Anterior cingulate cortex (tissue), 58 donors: ENCODE measurements at regions not wholly inside any gene's neighbourhood (a gene's known extent, or its start where the extent isn't known, plus 50 kb on each side); places are given as distances from the start of the nearest gene placed in this dataset.

ENCODE experiments used
- DNase-seq, 58 donors: peaks; one replicate each; lab custom pipeline; 2025; lab: John Stamatoyannopoulos, UW

DNA sequence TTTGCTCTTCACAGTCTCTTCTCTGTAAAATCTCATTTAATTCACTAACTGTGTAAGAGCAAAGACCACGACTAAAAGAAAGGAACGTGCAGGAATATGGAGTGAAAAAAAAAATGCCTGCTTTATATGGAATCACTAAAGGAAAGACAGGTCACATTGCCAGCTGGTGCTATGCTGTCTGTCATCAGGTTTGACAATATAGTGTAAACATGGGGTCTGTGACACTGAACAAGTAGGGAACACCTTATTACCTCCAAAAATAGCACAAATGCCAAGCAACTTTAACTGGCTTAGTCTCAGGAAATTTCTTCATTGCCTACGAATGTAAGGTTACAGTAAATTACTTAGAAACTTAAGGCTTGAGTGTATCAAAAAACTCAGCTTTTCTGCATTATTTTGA lies 364.5 kb upstream of the LINC00305 start:
- DNase-seq, result no peak

DNA sequence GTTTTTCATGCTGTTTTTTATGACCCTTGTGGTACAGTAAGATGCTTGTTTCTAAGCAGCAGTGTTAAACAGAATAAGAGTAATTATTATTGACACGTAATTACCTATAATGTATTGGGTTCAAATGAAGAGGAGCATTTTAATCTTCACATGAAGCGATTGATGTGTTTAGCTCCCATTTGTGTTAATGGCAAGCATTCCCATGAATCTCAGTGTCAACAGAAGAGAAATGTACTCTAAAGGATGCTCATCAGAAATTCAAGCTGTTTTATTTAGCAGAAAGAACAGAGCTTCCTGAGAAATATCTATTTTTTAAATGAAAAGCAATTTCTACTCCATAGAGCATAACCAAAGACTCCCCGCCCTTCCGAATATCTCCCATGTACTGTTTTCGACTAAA lies 341.3 kb upstream of the LINC00305 start:
- no peak for DNase-seq

DNA sequence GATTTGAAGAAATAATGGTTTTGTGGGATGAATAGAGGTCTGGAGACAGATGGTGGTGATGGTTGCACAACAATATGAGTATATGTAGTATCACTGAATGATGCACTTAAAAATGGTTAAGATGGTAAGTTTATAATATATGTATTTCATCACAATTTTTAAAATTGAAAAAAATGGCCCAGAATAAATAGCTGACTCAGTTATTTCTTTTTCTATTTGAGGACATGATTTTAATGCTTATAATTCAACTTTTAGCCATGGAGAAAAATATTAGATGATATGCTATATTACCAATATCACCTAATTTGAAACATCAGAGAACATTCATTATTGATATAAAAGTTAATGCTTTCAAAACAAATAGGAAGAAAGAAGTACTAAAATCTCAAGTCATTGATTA lies 339.8 kb upstream of the LINC00305 start:
- no peak for DNase-seq

DNA sequence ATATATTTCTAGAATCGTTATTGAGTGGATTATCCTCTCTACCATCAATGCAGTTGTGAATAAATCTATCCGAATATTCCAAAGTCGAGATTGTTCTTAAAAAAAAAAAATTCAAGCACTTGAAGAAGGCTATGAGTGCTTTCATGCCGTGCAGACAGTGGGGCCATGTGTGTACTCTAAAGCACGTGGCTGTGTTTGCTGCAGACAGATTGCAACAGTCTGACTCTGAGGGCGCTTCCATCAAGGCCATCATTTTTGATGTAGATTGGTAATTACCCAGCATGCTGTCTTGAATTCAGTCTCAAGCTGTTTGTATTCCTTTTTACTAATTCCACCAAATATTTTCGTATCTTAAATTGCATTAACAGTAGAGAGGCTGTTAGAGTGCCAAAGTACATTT lies 325.9 kb upstream of the LINC00305 start:
- DNase-seq, result no peak

DNA sequence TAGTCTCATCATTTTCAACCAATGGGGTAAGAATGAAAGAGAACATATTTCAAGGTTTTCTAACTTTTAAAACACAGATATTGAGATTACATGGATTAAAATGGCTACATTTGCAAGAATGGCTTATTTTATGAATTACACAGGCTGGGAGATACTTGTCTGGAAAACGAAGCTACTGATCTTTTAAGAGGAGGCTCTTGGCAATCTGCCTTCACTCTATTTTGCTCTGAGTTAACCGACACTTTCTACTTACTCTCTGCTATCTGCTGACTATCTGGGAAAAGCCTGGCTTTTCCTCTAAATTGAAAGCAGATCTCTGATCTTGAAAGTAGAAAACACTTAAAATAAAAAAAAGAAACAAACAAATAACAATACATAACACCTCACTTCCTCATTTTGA lies 325.4 kb upstream of the LINC00305 start:
- no peak for DNase-seq

DNA sequence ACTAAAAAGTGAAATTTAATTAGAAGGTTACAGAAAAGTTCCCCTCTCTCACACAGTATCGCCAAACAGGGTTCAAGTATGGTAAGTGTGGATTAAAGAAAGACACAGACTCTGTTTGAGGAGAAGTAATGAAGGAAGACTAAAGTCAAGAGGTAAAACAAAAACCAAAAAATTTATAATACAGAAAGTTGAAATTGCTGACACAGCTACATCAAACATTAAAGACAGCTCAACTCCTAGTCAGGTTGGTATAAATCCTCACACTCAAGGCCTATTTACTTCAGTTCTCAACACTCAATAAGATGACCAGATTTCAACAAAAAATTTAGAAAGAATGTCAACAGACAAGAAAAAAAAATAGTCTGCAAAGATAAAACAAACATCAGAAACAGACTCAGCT lies 300.5 kb upstream of the LINC00305 start:
- no peak for DNase-seq

DNA sequence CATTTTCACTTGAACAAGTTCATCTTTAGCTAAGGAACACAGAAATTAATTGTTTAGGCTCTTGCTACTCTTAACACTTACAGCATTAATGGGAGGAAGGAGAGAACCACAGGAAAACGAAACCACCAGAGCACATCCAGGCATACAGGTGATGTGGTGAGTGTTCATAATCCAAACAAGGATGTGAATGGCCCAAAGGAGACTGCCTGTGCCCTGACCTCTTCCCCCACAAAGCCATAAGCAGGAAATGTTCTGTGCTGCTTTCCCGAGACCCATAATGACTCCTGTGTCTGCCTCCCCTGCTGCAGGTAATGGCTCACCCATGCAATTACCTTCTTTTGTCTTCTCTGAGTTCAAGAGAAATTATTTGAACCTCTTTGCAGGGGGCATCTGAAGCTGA lies 295.9 kb upstream of the LINC00305 start:
- DNase-seq, result no peak

DNA sequence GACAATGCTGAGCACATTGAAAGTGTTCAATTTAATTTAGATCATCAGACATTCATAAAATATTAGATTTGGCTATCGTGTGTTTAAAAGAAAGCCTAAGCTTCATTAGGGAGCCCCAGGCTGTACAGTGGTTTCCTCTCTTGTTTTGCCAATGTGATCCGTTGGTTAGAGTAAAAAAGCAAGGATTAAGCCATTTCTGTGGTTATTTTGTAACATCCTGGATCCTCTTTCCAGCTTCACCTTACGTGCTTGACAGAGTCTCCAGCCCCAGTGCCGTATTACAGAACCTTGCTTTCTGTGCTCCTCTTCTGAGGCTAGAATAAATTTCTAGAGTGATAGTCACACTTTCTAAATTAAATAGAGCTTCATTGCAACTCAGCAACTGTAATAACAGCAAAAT lies 289.3 kb upstream of the LINC00305 start:
- no peak for DNase-seq

DNA sequence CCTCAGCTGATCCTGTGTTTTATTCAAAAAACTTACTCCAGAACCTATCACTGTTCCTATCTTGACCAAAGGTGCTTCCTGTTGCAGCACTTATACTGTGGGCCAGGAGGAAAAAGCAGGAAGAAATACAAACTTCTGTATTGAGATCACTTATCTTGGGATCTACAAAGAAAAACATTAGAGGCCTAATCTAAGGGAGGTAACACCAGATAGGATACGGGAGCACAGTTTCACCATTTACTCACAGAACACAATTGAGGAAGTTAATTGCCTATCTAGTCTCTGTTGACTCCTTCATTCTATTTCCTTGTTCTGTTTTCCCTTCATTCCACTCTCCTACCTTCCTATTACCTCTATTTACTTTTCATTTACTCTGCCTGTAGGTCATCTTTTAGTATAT lies 287.2 kb upstream of the LINC00305 start:
- no peak for DNase-seq

DNA sequence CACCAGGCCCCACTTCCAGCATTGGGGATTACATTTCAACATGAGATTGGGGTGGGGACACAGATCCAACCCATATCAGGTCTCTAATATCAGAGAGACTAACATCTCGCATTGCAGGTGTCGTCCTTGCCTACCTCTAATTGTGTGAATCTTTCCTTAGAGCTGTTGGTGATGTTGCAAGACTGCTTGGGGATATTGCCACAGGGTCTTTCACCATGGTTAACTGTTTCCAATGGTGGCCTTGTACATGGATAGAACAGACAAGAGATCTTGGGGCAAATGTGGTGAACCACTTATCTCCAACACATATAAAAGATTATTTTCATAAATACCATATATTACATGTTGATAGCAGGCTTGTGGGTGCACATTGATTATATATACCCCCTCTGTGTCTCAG lies 270.3 kb upstream of the LINC00305 start:
- no peak for DNase-seq

DNA sequence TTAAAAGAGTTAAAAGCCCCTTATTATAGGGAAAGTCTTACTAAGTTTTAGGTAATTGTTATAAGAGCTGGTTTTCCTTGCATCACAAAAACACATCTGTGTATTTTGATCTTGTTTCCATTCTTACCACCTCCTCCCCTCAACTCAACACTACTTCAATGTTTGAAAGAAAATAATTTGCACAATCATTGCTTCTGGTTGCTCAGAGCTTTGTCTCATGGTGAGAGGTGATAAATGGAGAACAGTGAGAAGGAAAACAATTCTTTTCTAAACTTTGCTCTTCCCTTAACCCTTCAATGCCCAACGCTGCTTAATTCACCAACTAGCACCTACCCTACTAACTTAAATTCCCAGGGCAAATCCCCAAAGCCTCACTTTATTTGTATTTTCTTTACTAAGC lies 268.1 kb upstream of the LINC00305 start:
- no peak for DNase-seq

DNA sequence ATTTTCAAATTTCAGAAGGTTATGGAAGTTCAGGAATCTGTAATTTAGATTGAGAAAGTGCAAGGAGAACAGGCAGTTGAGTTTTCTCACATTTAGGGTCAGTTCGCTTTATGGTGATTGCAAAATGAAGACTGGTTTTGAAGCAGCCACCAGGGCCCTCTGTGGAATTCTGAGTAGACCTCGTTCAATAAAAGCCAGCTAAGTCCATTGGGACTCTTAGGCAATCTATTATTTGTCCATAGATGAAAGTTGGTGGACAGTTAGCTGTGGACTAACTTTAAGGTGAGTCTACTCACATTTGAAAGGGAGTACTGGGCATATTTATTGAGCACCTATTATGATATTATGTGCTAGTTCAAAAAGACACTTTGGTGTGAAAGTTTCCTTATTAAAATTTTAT lies 266.3 kb upstream of the LINC00305 start:
- no peak for DNase-seq

DNA sequence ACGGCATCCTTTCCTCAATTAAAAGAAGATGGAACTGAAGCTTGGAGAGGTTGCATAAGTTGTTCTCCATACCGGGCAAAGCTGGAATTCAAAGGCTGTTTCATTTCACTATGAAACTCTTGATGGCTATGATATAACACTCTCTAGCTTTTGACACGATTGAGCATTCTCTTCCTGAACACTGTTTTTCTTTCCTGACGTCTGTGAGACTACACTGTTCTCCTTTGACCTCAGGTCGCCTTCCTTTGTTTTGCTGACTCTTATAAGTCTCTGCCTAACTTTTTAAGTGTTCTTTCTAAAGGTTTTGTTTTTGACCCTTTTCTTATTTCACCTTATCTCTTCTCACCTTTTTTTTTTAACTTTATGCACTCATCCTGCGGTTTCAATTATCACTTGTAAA lies 261.8 kb upstream of the LINC00305 start:
- no peak for DNase-seq

DNA sequence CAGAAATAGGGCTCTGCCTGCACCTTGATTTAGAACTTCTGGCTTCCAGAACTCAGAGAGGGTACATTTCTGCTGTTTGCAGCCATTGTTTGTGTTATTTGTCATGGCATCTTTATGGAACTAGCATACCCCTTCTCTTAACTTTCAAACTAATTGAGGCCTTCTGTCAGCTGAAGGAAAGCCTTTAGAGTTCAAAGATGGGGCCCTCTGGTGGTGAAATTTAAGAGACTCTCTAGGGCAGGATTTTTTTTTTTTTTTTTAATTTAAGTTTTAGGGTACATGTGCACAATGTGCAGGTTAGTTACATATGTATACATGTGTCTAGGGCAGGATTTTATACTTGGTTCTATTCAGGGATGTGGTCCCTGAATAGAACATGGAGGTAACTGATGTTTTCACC lies 260.6 kb upstream of the LINC00305 start:
- no peak for DNase-seq

DNA sequence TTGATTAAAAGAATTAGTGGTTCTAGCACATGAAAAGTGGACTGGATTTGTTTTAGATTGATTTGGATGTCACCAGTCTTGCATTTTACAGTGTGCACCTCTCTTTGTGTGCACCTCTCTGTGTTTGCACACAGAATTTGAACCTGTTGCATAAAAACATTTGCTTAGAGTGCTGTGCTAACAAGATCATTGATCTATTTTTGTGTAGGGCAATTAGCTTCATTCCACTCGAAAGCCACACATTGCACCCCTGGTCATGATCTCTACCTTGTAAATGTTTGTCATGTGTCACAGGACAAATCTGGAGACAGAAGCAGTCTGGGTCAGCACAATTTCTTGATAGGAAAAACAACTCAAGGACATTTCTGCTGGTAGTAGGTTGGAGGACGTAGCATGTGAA lies 258.7 kb upstream of the LINC00305 start:
- DNase-seq, result no peak

DNA sequence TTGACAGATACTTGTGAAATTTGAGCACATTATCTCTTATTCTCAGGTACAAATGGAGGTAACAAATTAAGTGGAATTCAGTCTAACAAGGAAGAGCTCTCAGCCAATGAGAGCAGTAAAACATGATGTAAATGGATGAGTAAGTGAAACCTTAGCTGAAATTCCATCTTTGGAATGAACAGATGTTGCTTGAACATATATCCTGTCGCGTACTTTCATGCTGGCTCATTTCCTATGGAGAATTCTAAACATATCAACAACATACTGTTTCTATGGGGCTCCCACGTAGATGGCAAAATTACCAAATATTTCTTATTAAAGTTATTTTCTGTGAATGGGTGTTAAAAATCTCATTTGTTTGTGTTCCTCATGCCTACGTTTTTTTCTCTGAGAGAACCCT lies 256.3 kb upstream of the LINC00305 start:
- DNase-seq, result no peak

DNA sequence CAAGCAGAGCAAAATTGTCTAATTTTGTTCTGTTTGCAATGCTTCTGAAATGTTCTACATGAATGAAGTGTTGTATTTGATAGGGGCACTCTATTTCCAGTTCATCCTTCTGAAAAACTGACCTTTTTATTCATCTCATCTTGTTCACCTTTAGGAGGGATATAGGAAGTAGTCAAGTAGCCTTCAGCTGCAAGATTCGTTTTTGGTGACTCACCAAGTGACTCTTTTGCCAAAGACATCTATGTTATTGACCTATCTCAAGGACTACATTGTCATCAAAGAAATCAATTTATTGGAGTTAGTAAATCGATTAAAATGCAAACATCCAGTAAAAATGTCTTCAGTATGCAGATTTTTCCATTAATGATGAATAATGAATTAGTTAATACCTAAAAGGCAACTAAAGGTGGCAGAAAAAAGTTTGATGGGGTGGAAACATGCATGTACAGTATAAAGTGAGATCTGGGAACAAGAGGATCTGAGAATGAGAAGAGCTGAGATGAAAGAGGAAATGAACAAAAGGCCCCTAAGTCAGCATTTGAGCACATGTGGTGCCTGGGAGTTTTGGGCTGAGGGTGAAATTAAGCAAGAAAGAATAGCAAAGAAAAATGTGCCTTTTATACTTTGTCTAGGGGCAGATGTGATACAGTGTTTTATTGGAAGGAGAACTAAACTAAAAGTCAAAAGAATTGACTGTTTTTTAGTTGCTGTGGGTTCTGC lies 255.1 kb upstream of the LINC00305 start:
- no peak for DNase-seq

DNA sequence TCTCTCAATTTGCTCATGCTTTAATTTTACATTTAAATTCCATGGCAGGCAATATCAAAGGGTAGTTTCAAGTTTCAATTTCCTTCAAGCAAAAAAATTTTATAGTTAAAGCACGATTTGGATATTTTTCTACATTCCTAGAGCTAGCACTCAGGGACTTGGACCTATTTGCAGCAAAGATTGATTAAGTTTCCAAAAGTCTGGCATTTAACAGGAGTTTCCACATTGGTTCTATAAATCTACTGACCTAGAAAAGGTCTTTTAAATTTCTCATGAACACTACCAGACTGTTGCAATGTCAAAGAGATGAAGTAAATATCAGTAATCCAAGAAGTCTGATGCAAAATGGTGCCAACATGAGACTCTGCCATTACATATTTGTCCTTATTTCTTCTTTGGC lies 253.7 kb upstream of the LINC00305 start:
- DNase-seq, result no peak

DNA sequence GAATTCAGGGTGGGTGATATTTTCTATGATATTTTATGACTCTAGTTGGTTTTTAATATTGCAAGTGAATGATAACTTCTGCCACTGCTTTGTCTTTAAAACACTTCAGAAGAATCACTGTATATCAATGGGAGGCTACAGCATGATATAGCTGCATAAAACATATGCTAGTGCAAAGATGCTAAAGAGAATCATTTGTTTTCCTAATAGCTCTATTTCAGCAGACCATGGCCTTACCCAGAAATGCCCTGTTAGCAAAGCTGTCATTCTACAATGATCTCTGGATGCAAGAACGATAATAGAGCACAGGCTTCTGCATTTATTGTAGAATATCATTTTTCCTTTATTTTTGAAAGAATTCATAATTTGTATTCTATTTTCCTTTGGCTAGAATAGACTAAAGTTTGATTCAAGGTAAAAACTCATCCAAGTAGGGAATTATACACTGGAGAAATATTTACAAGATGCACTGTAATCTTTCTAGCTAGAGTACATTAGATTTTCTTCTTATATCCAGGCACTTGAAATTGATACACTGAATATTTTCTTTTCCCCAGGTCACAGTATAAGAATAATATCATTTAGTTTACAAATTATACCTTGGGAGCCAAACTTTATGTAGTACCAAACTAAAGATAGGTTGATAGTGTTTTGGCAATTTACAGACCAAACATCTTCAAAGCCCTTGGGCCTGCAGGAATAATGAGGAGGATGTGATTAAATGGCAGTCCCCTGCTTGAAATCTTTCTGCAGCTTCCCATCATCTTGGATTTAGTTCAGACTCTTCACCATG lies 252.6 kb upstream of the LINC00305 start:
- DNase-seq, result no peak

DNA sequence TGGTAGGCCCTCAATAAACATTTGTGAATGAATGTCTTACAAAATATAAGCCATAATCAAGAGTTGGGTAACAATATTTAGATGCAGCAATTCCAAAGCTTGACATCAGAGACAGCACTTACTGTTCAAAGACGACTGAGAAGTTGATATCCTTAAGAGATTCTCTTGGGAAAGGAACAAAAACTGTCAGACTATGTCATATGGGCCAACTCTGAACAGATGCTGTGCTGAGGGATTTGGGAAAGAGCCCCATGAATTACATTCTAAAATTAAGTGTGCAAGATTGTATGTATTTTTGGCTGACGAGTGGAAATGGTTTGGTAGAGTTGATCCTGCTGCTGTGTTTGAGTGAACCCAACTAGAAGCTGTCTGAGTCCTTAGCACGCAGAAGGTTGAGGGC lies 250.7 kb upstream of the LINC00305 start:
- DNase-seq, result no peak

DNA sequence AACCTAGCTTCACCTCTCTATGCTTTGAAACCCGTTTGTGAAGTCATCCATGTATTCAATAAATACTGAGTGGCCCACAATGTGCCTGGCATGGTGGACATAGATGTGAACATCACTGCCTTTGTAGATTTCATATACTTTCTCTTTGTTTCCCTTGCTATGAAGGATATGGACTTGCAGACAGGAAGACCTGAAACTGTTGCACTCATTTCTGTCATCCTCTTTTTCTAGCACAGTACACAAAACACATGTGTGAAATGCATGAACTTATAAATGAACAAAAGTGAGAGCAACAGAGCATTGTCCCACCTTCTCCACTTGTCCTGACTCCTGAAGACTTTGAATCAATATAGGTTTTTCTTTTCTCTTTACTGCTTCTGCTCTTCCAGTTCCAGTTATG lies 249.4 kb upstream of the LINC00305 start:
- no peak for DNase-seq

DNA sequence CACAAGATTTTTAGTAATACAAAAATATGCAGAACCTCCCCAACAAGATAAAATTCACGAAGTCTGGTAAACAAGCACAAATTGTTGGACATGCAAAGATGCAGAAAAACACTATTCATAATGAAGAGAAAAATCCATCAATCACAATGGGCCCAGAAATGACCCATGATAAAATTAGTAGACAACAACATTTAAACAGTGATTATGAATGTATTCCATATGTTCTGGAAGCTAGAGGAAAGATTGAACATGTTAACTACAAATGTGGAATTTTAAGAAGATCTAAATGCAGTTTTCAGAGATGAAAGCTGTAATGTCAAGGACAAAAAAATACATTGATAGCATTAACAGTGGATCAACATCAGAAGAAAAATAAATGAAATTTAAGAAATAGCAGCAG lies 243.3 kb upstream of the LINC00305 start:
- DNase-seq, result no peak
